Kidney (tissue), 13 donors: ENCODE measurements at regions not wholly inside any gene's neighbourhood (a gene's known extent, or its start where the extent isn't known, plus 50 kb on each side); places are given as distances from the start of the nearest gene placed in this dataset.

ENCODE experiments used
- DNase-seq, 5 donors: peaks; one replicate each; pipeline ENCODE4 v3.0.0-alpha.2; 2013 to 2020
- FAIRE-seq: peaks from 2 replicates; lab custom pipeline; 2012; peaks lifted over from hg19 to GRCh38; lab: Jason Lieb, UNC
- H3K27ac ChIP-seq, 2 donors: one replicate each; pipeline ENCODE4 v1.7.0; 2013; ENCODE audit warnings: low read depth in 2 of 2, low read length in 2 of 2, inconsistent platforms in 1 of 2
- H3K27me3 ChIP-seq: one replicate; pipeline ENCODE4 v1.7.1; 2013; ENCODE audit warnings: low read length, inconsistent platforms; ENCODE audit not compliant: control insufficient read depth, insufficient read depth
- H3K36me3 ChIP-seq, 3 donors: one replicate each; pipeline versions ENCODE4 v1.7.0 to v1.7.1; 2013; ENCODE audit warnings: low read length in 3 of 3, control low read depth in 1 of 3, inconsistent platforms in 1 of 3; ENCODE audit not compliant: insufficient read depth in 3 of 3, control insufficient read depth in 2 of 3
- H3K4me1 ChIP-seq, 3 donors: one replicate each; pipeline versions ENCODE4 v1.7.0 to v1.7.1; 2013; ENCODE audit warnings: low read length in 3 of 3, inconsistent platforms in 1 of 3, low read depth in 1 of 3; ENCODE audit not compliant: control insufficient read depth in 2 of 3, insufficient read depth in 2 of 3
- H3K4me3 ChIP-seq, 3 donors: one replicate each; pipeline versions ENCODE4 v1.7.0 to v1.8.1; 2013; ENCODE audit warnings: low read length in 3 of 3, control low read depth in 1 of 3, inconsistent platforms in 1 of 3
- H3K9ac ChIP-seq, 3 donors: one replicate each; pipeline versions ENCODE4 v1.7.0 to v1.7.1; 2013; ENCODE audit warnings: low read length in 3 of 3, control low read depth in 1 of 3, inconsistent platforms in 1 of 3
- H3K9me3 ChIP-seq, 3 donors: one replicate each; pipeline versions ENCODE4 v1.7.0 to v1.7.1; 2013; ENCODE audit warnings: low read length in 3 of 3, control low read depth in 1 of 3, inconsistent platforms in 1 of 3; ENCODE audit not compliant: control insufficient read depth in 2 of 3, insufficient read depth in 1 of 3
- intact Hi-C: fragments of 100-400 bp; cut with DNase I; formaldehyde crosslinking; loops from one replicate; pipeline ENCODE4 v1.11.1; 2022
- TF ChIP-seq, protein P1 (sequence below): IDR thresholded peaks from 3 replicates; pipeline ENCODE4 v1.5.1; 2012; ENCODE audit warnings: mild to moderate bottlenecking, moderate library complexity, borderline replicate concordance; ENCODE audit not compliant: insufficient read depth; ENCODE audit errors: extremely low read depth
- donor health status: control.
- donor health status: control.
- donor health status: control.
- donor health status: control.
- donor health status: control.
- donor health status: DM: yes; HTN: yes; CAD: no.
- donor health status: Normal renal cell carcinoma (clear cell type).

- no peak overlapping the region for H3K27ac ChIP-seq
- H3K4me3 ChIP-seq = no peak overlapping the region
- no peaks in the 10 kb centered on the region for H3K4me1 ChIP-seq
- intact Hi-C loops = no loop called here
- TF ChIP-seq, protein P1, sequence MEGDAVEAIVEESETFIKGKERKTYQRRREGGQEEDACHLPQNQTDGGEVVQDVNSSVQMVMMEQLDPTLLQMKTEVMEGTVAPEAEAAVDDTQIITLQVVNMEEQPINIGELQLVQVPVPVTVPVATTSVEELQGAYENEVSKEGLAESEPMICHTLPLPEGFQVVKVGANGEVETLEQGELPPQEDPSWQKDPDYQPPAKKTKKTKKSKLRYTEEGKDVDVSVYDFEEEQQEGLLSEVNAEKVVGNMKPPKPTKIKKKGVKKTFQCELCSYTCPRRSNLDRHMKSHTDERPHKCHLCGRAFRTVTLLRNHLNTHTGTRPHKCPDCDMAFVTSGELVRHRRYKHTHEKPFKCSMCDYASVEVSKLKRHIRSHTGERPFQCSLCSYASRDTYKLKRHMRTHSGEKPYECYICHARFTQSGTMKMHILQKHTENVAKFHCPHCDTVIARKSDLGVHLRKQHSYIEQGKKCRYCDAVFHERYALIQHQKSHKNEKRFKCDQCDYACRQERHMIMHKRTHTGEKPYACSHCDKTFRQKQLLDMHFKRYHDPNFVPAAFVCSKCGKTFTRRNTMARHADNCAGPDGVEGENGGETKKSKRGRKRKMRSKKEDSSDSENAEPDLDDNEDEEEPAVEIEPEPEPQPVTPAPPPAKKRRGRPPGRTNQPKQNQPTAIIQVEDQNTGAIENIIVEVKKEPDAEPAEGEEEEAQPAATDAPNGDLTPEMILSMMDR = no peak
- no peaks in the 10 kb centered on the region for H3K27me3 ChIP-seq
- no peak overlapping the region for H3K9ac ChIP-seq
- FAIRE-seq (no peak), DNase-seq (no peak)
- H3K36me3 ChIP-seq = no peaks in the 10 kb centered on the region
- H3K9me3 ChIP-seq = no peaks in the 10 kb centered on the region
Observed at GRCh38 chr5:172530878-172531703, 76.8 kb upstream of the SH3PXD2B start.

- H3K9ac ChIP-seq = no peak overlapping the region
- no peak overlapping the region for H3K27ac ChIP-seq
- H3K9me3 ChIP-seq = no peaks in the 10 kb centered on the region
- no peak overlapping the region for H3K4me3 ChIP-seq
- H3K27me3 ChIP-seq = no peaks in the 10 kb centered on the region
- intact Hi-C loops = no loop called here
- H3K36me3 ChIP-seq = no peaks in the 10 kb centered on the region
- DNase-seq (no peak), FAIRE-seq (no peak)
- TF ChIP-seq, protein P1 = no peak
- H3K4me1 ChIP-seq = no peaks in the 10 kb centered on the region
Observed at GRCh38 chr5:172530406-172530805, 76.1 kb upstream of the SH3PXD2B start.

GRCh38 chr5:172529896-172530295 lies 75.6 kb upstream of the SH3PXD2B start:
- Histone ChIP-seq H3K4me1 (no peaks in the 10 kb centered on the region), H3K27me3 (no peaks in the 10 kb centered on the region), H3K9ac (no peak overlapping the region), H3K36me3 (no peaks in the 10 kb centered on the region), H3K9me3 (no peaks in the 10 kb centered on the region), H3K27ac (no peak overlapping the region), H3K4me3 (no peak overlapping the region)
- DNase-seq (no peak), FAIRE-seq (no peak)
- TF ChIP-seq, protein P1 = no peak
- intact Hi-C loops = no loop called here
